GM21526 (cell line): ENCODE measurements at regions not wholly inside any gene's neighbourhood (a gene's known extent, or its start where the extent isn't known, plus 50 kb on each side); places are given as distances from the start of the nearest gene placed in this dataset.
"Not testable (repeated sequence)": the region's sequence is repeated elsewhere in the genome, so short reads cannot be mapped to it uniquely, and the experiment has no call there.

Source experiments
- ATAC-seq: cut with Tn5 transposase; IDR thresholded peaks from one replicate; pipeline ENCODE4 v1.9.1; 2021; ENCODE audit warnings: moderate library complexity; ENCODE audit not compliant: unreplicated experiment, low FRiP score

DNA sequence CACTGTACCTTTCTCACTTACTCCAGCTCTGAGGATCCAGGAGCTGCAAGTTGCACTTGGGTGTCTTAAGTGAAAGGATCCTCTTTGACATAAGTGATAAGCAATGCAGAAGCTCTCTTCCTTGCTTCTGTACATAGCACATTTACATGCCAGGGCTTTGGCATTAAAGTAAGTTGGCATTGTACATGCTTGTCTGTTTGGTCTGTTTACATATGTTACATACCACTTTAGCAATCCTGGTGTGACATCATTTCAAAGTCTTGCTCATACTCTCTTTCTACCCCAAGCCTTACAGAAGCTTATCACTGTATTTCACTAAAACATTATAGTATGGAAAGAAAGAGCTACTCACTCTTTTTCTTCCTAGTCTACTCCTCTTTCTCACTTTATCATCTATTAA lies 2548.3 kb downstream of the ARAP2 start:
- ATAC-seq: no peak

DNA sequence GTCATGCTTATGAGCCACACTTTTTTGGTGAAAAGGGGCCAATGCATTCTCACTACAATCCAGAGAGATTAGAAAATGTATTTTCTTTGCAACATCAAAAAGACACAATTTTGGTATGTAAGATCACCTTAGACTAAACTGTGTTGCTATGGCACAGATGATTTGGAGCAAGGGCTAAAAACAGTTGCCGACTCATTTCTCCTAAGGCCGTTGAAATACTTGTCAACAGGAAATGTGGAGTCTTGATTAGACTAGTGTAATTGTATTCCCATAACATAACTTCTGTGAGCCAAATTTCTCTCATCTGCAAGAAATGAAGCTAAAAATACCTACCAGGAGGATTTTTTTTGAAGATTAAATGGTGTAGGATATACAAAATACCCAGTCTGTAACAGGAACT lies 2547.7 kb downstream of the ARAP2 start:
- ATAC-seq: no peak

DNA sequence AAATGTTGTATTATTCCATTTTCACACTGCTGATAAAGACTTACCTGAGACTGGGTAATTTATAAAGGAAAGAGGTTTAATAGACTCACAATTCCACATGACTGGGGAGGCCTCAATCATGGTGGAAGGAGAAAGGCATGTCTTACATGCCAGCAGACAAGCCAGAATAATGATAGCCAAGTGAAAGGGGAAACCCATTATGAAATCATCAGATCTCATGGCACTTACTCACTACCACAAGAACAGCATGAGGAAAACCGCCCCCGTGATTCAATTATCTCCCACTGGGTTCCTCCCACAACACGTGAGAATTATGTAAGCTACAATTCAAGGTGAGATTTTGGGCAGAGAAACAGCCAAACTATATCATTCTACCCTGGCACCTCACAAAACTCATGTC lies 2535.1 kb downstream of the ARAP2 start:
- no peak for ATAC-seq

DNA sequence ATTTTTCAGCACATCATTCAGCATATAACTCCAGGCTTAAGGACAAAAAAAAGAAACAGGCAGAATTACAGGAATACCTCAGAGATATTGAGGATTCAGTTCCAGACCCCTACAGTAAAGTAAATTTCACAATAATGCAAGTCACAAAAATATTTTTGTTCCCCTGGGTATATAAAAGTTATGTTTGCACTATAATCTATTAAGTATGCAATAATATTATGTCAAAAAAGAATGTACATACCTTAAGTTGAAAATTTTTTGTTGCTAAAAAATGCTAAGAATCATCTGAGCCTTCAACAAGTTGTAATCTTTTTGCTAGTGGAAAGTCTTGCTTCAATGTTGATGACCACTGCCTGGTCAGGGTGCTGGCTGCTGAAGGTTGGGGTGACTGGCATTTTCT lies 2532.5 kb downstream of the ARAP2 start:
- no peak for ATAC-seq

DNA sequence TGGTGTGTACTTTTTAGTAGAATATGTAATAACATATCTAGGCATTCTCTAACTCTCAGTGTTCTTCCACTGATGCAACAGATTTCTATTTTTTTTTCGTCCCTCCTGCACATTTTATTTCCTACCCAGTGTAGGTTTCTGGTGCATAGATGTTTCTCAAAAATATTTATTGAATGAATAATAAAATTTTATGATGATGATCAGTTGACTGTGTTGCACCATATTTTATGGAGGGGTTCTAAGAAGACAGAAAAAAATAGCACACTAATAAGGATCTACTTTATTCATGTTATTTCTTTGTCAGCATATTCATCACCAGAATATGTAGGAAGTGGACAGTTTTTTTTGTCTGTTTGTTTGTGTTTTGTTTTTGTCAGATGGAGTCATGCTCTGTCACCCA lies 2529.3 kb downstream of the ARAP2 start:
- no peak for ATAC-seq

DNA sequence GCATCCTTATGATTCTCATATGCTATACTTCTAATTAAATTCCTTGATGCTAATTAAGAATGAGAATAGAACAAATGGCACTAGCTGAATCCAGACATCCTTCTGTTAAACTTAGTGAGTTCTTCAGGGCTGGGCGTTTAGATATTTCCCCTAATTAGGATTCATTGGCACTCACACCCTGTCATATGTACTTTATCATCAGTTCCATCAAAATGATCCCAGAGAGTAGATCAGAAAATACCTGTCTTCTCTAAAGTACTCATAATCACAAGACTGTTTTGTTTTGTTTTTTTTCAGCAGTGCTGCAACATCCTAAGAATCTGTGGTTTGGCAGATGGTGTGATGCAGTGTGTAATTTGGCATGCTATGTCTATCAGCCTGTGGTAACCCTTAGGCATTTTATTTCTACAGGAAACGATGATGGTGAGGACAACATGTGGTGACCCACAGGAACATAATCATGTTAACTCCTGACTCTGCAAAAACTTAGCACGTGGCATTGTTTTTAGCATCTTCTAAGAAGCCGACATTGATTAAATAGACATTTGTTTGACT lies 2528.4 kb downstream of the ARAP2 start:
- no peak for ATAC-seq

DNA sequence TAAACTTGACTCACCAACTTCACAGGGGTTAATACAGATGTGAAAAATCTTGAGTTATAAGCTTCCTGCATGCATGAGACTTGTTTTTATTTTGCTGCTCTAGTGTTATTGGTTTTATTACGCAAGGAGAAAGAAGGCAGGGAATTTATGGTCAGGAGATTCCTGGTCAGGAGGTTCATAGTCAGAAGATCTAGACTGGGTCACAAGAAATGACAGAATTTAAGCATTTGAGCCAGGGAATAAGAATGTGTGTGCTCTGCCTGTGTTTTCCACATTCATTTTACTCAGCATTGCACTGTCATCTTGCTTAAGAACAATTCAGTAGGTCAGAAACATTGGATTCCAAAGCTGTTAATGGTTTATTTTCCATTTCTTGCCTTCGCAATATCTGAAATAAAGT lies 2522.1 kb downstream of the ARAP2 start:
- ATAC-seq: no peak

DNA sequence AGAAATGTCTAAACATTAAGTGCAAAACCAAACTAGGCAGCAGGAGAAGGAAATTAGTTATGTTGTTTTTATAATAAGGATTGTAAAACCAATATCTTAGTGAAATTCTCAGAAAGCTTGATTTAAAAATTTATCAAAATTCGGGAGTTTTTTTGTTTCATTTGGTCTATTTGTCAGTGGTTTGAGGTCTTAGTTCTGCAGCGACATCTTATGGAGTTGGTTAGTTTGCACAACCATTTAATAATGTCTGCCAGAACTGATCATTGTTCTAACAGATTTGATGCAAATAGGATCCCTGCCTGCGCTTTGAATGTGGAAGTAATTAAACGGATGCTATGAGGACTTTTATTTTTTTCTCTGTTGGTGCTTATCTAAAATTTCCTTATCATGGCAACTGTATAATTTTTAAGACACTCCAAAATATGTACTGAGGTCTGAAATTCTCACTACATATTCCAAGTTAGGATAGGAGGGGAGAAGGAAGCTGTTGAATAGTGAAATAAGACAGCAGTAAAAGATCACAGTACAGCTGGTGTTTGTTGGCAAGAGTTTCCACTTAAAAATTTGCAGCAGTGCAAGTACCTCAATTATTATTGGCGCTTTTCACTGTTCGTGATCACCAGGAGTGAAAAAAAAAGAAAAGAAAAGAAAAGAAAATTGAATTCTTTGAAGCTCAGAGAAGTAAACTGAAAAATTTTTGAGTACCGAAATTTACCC lies 2521.4 kb downstream of the ARAP2 start:
- ATAC-seq: no peak

DNA sequence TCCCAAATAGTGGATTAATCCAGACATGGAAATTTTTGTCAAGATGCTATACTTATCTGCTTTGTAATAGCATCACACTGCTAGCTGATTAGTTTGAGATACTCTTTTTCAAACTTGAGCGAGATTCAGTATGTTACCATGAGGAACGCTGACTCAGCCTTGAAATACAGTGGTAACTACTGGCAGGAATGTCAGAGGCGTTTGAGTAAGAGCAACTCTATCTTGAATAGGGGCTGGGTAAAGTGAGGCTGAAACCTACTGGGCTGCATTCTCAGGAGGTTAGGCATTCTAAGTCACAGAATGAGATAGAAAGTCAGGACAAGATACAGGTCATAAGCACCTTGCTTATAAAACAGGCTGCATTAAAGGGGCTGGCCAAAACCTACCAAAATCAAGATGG lies 2519.6 kb downstream of the ARAP2 start:
- no peak for ATAC-seq

DNA sequence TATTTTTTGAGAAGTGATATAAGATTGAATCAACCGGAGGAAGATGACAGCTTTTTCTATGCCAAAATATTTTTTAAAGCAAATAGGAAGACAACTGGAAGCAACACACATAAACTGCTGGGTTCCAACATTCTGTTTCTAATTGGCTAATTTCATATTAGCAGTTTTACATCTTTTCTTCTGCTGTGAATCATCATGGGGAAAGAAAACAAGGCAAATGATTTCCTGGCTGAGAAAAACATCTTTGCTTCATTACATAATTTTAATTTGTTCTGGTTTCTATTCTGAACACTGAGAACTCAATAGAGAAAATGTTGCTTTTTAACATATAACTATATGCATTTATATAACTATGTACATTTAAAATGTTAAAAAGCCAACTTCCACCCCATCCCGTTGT lies 2518.5 kb downstream of the ARAP2 start:
- no peak for ATAC-seq

DNA sequence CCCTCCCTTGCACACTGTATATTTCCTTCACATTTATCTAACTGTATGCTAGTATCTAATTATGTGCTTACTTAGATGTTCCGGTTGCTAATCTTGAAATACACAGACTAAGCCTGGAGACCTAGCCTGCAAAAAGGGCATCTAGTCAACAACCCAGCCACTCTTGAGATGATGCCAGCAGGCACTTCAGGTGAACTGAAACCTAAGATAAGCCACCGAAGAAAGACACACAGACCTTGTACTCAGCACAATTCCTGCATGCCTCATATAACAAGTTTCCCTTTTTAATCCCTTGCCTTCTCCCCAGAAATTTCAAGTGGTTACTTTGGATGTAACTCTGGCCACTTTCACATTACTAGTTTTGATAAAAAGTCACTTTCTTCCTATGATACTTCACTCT lies 2506.6 kb downstream of the ARAP2 start:
- ATAC-seq: no peak

DNA sequence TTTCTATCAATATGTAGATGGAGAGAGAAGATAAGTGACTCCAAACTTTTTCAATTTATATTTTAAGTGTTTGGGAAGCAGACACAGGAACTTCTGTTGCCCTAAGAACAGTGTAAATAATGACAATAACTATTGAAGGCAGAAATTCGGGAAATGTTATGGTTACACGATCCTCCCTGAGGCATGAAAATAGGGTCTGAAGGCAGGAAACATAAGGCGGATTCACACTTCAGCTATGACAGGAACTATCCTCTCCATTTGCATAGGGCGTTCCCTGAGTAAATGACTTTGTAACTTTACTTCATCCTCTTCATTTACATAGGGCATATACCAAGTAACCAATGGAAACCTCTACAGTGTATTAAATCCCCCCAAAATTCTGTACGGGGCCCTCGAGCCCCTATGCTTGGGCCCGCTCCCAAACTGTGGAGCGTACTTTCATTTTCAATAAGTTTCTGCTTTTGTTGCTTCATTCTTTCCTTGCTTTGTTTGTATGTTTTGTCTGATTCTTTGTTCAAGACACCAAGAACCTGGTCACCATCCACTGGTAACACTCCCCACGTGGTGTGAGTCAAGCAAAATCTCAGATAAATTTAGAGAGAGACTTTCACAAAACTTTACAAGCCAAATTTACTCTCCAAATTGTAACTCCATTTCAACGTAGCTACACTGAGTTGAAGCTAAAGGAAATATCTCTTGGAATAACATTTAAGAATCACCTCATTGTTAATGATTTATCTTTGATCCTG lies 2504.3 kb downstream of the ARAP2 start:
- no peak for ATAC-seq

DNA sequence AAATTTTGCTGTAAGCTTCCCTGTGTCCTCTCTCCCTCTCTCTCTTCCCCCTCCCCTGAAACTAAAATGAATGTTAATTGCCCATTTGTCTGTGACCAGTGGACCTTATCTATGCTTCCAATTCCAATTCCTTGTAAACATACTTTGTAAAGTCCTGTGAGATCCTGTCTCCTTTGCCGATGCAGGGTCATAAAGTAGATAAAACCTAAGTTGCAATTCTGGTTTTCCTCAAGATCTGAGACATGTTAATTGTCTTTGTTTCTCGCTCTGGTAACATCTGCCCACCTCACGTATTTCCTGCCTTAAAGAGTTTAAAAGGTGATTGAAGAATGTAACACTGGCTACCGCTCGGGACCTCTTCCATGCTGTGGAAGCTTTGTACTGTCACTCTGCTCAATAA lies 2503.4 kb downstream of the ARAP2 start:
- not testable (repeated sequence) for ATAC-seq

DNA sequence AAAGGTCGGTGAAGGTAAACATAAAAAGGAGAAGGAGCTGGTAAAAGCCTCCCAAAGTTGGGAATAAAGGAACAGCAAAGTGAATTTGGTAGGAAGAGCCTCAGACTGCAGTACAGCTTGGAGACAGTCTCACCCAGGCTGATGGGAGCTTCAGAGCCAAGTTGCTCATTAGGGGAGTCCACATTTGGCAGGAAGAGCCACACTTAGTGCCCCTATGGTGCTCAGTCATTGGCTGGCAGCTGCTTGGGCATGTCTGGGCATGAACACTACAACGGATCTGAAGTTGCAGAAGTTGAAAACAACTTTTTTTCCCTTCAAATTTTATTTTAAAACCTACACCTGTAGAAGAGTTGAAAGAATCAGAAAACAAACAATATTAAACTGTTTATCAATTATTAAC lies 2497.3 kb downstream of the ARAP2 start:
- no peak for ATAC-seq

DNA sequence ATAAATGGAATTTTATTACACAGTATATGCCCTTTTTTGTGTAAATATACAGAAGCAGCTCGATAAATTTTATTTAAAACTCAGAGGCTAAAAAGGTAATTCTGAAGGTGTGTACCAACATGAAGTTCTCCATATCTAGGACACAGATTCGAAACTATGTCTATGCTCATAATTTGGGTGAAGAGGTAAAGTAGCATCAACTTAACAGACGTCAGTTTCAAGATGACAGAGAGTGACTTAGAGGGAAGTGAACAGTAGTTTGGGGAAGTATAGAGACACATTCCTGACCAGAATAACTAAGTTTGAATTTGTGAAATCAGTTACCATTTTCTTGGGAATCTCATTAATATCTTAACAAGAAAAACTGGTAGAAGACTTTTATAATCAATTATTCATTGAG lies 2493.3 kb downstream of the ARAP2 start:
- ATAC-seq: no peak

DNA sequence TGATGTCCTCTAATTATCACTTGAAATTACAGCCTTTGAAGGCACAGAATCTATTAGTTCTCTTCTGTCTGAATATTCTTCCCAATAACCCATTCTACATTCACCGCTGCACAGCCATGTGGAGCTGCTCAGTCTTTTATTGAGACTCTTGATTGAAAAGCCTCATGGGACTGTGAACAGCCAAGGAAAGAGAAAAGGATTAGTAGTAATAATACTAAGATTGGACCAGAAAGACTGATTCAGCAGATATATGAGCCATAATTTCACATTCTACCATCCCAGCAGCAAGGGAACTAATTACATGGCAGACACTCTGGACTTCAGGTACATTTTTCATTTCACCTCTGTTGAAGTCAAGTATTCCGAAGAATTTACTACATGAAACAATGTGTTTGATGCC lies 2471.7 kb downstream of the ARAP2 start:
- no peak for ATAC-seq

DNA sequence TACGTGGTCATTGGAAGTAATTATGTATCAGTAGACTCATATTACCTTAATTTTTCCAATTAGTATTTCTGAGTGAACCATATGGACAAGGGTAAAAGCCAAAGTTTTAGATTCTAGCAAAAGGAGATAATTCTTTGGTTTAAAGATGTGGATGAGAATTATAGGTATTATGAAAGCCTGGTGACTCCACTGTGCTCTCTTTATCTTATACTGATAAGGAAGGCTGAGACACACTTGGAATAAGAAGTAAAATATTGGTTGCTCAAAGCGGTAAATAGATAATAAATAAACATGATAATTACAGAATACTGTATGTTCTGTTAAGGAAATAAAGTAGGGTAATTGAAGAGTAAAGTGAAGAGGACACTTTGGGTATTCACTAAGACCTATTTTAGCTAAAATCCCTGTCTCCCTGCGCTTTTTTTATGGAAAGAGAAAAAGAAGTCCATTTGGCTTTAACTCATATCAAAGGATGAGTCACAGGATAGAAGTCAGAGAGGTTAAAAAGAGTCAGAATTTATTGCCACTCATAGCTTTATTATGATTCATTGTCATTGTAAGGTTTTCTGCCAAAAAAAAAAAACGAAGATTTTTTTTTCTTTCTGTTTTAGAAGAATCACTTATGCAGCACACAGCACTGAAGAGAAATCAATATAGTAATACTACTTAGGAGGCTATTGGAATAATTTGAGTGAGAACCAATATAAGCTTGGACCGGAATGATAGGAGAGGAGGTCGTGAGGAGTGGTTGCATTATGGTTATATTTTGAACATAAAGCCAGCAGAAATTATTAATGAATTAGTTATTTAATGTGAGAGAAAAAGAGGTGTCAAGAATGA lies 2463.1 kb downstream of the ARAP2 start:
- no peak for ATAC-seq

DNA sequence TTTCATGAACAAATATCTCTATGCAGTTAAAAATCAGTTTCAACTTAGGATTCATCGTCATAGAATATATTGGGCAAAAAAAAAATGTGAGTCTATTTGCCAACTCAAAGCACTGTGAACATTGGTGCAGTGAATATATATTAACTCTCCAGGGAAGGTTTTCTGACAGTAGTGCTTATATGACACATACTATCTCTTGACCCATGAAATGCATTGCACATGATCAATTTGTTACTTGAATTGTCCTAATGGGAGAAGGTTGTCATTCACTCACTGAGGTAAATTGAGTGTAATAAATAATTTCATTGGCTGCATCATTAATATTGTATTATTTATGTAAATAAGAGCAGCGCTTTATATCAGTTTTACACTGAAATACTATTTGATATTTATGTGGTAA lies 2458.5 kb downstream of the ARAP2 start:
- ATAC-seq: no peak

DNA sequence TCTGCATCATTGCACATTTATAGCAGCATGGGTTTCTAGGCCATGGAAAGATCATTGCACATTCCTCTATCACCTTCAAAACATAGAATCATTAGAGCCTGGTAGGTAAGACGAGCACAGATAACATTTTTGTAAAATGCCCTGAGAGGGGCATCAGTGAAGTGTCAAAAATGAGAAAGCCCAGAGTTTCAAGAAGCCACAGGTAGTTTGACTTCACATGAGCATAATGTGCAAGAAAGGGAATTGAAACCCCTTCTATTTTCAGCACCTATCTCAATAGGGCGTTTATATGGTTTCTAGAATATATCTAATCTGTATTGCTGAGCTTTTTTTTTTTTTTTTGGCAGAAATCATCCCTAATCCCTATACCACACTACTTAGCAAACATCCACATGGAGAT lies 2441.7 kb downstream of the ARAP2 start:
- no peak for ATAC-seq

DNA sequence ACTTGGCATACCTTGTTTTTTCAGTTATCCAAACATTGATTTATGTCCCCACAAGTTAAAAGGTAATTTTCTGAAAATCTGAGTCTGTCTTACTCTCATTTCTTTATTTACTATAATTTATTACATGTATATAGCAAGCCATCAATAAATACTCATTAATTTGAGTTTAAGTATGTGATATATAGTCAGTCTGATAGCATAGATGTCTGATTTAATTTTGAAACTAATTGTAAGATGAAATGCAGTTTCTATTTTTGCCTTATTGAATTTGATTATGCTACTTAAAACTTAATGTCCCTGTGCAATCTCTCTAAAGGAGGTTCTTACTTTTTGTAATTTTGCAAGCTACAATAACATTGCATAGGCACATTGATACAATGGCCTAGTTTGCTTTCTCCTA lies 2418.6 kb downstream of the ARAP2 start:
- no peak for ATAC-seq

DNA sequence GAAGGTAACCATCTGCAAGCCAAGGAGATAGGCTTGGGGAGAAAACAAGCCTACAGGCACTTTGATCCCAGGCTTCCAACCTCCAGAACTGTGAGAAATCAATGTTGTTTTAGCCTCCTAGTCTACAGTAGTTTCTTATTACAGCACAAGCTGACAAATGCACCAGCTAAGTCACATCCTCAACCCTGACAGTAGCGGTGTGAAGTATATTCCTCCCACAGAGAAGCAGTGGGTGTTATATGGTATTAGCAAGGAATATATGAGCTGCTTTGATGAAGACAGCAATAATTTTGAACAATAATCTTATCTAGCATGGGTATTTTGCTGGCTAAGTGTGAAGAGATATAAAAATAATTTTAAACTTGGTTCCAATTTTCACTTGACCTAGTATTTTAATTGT lies 2415.0 kb downstream of the ARAP2 start:
- not testable (repeated sequence) for ATAC-seq
